NCI-H2196 treated with DMSO at 0.1 percent for 48 hours (cell line): ENCODE measurements at regions not wholly inside any gene's neighbourhood (a gene's known extent, or its start where the extent isn't known, plus 50 kb on each side); places are given as distances from the start of the nearest gene placed in this dataset.

Experiments used
- DNase-seq: peaks from one replicate; lab custom pipeline; 2025; ENCODE audit not compliant: unreplicated experiment; lab: John Stamatoyannopoulos, UW

DNA sequence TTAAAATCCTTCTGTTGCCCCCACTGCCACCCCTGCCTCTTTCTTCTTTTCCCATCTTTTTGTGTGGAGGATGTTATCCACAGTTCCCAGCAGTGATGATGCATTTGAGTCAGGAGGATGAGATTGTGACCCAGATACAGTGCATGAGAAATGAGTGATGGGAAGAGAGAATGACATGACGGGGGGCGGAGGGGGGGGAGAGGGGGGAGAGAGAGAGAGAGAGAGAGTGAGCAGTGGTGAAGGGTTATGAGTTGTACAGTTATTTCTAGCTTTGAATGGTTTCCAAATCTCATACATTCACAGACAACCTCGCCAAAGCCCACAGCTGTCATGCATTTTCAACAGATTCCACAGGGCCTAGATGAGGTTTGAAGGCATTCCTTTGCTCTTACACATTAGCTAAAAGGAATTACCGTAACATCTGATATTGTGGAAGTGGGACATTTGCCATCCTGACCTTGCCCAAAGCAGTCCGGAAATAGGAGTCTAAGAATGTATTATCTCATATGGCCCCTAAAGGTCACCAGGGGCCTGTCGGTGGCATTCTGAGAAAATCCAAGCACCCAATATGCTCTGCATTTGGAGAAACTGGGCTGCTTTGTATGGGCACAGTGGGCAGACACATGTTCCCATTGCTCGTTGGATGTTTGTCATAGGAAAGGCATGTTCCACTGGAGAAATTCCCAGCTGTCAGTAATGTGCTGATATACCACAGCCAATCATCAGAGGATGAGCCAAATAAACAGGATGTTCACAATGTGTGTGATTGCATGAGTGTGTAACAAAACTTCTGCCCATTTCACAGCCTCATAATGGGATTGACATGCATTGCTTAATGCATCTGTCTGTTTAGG, 435.8 kb downstream of the SPRY1 start:
- DNase-seq = no peak

DNA sequence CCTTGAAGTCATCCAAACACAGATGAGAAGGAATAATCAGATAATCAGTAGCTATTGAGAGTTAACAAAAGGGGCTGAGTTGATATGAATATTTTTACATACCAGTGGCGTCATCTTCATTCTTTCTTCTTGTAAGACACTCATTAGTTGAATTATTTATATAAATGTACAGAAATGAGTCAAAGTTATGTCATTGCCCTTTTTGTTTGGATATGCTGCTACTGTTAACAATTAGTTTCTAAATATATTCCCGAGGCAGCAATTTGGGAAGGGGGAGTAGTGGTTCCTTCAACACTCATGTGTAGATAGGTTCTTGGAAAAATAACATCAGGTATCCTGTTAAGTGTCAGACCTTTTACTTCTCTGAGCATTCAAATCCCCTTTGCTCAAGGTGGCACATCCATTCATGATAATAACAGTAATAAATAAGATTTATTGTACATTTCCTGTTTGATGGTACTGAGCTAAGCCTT, 436.6 kb downstream of the SPRY1 start:
- DNase-seq = no peak

DNA sequence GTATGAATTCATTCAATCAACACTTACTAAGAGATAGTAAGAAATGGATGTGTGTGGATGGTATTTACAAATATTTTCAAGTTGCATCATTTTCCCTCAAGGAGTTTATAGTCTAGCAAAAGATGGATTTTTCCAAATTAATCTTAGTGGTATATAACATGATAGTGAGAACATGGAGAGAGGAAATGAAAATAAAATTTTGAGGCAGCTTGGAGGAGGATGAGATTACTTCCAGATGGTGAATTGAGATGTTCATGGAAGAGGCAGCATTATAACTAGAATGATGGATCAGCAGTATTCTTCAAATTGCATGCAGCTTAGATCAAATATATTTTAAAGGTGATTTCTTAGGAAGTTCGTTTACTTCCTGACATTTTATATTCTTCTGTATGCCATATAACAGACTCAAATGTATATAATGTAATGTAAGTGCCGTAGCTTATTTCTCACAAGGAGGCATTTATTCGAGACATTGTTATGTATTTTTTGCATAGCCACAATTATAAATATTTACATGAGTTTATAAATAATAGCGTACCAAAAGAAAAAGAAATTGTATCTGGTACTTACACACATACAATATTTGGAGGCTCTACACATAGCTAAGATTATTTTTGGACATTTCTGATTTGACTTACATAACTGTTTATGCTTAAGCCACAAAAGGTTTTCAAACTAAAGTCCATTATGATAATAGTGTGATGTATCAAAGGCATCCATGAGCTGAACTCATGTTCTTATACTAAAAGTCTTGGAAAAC, 439.4 kb downstream of the SPRY1 start:
- no peak for DNase-seq

DNA sequence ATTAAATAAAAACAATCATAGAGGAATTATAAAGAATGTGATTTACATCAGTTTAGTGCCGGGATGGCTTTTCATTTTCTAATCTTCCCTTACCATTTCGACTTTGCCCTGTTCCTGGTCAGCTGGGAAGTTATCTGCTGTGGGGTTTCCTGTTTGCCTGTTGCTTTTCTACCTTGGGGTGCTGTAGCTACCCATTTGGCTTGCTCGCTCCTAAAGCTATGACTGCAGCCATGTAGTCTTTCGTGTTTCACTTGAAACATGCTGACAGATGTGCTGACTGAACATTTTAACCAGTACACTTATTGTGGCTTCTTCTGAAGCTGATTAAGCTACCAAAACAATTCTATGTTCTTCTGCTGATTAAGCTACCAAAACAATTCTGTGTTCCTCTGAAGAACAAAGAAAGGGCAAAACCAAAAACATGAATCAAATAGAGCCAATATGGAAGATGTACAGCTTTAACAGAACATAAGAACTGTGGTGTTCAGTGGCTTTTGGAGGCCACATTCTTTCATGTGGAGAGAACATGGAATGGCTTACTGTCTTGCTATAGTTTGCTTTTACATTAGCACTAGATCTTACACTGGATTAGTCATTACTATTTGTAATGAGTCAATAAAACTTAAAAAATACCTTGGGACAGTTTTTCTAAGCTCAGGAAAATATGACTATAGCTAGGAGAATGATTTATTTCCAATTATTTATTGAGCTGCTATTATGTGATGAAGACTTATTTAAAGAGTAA, 440.4 kb downstream of the SPRY1 start:
- DNase-seq = no peak

DNA sequence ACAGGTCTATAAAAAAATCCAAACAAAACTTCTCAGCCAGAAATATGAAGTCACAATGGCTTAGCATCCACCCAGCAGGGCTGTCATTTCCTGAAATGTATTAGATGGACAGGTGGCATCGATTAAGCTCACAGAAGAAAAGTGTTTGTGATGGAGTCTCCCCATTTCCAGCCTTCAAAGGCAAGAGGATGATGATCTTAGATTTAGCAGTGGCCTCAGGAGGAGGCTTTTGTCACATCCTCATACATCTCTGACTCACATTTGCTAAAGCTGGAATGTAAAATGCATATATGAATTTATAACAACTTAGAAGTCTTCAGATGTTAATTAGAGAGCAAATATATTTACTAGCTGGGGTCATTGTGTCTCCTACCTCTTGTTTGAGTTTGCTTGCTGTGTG, 441.9 kb downstream of the SPRY1 start:
- DNase-seq = no peak

DNA sequence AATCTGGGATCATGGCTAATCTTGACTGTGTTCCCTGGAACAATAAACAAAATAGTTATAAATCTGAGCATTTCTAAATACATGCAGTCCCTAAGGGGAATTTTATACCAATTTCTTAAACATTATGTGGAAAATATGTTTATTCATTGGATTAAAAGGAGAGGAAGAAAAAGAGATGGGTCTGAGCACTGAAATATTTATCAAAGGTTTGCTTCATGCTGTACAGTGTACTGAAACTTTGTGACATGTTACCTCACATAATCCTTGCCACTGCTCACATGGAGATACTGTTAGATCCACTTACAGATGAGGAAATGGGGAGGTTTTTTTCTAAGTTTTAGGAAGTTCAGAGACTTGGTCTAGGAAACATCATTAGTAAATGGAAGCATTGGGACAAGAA, 443.6 kb downstream of the SPRY1 start:
- no peak for DNase-seq

DNA sequence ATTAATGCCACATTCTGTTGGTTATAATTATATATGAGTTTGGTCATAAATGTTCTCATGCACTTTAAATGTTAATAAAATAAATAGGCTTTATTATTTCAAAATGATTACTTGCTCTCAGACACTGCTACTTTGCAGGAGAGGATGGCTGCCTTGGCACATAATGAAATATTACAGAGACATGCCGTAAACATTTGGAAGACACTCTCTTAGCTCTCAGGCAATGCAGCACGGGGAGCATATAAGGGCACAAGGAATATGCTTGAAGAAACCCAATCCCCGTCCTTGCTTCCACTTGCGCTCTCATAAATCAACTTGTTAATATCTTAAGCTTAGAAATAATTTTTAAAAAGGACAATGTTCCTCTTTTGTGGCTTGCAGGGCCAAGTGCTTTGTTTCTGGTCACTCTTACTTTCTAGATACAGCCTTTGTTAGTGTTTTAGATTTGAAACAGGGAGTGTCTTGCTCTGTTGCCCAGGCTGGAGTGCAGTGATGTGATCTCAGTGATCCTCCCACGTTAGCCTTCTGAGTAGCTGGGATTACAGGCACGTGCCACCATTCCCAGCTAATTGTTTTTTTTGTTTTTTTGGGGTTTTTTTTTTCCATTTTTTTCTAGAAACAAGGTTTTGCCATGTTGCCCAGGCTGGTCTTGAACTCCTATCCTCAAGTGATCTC, 445.0 kb downstream of the SPRY1 start:
- no peak for DNase-seq

DNA sequence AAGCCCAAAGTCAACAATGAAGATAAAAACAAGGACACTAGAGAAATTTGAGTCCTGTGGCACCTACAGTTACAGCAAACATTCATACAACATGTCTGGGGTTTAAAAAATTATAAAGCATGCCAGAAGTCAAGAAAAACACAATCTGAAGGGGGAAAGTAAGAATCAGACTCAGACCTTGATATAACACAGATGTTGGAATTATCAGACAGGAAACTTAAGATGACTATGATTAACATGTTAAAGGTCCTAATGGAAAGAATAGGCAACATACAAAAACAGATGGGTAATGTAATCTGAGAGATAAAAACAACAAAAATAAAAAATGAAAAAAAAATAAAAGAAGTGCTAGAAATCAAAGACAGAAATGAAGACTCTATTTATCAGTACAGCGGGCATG, 446.5 kb downstream of the SPRY1 start:
- DNase-seq = no peak

DNA sequence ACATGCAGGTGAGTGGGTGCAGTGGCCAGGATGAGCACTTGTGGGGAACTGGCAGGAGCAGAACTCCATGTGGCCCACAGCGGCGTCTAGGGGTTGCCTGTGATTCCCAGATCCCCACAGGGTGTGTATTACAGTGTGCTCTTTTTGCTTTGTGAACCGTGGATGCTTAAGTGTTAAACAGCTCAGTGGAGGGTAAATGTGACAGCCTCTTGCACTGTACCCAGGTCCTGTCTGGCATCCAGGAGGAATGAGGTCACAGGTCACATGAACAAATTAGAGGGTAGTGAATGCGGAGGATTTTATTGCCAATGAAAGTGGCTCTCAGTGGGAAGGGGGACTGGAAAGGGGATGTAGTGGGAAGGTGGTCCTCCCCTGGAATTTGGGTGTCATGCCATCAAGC, 447.8 kb downstream of the SPRY1 start:
- no peak for DNase-seq

DNA sequence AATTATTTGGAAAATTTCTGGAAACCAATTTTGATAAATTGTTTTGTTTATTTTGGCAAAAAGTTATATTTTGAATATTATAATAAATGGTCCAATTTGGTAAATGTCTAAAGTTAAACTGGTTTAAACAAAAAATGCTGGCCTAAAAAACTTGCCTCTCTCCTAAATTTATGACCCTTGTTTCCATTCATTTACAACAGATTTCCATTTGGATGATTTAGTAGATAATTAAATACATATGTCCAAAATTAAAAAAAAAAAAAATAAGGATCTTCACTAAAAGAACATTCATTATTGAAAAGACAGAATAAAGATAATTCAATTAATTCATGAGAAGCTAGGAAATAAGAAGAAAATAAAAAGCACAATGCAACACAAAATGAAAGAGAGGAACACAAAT, 449.5 kb downstream of the SPRY1 start:
- DNase-seq = no peak

DNA sequence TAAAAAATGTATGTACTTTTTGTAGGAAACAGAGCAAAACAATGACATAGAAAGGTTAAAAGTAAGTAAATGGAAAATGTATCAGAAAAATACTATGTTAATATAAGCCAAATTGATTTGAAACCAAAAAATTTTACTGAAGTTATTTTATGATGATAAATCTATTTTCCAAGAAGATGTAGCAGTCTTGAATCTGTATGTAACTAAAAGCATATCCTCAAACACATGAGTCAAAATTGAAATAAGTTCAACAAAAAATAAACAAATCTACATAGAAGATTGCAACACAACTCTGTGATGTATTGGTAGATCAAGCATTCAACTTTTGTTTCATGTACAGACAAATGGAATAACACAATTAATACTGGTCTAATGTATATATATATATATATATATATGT, 450.0 kb downstream of the SPRY1 start:
- no peak for DNase-seq

DNA sequence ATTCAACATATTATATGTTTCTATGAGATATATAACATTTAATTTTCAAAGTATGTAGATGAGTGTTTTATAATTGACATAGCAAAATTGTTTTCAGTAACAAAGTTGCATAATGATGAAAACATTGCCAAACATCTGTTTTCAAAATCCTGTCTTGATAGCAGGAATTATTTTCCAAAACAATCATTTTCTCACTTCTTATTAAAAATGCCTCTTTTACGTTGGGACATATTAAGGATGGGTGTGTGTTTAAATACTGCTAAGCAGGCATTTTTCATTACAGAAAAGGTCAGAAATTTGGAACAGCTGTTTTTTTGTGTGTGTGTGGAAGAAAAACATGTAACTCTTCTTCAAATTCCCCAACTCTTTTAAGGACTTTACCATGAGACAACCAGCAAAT, 452.0 kb downstream of the SPRY1 start:
- DNase-seq = no peak

DNA sequence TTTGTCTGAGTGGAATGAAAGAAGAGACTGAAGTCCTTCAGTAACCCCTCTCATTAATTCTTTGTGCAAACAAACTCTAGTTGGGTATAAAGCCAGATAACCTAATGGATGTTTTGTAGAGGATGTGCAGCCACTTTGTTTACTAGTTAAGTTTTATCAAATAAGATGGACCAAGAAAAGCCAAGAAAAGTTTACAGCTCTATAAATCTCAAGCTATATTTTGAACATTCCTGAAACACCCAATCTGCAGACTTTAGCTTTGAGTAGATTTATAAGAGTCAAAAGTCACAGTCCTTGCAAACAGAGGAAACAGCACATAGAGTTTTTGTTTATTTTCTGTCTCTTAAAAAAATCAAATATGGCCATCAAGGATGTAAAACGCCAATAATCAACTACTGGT, 452.9 kb downstream of the SPRY1 start:
- DNase-seq = no peak

DNA sequence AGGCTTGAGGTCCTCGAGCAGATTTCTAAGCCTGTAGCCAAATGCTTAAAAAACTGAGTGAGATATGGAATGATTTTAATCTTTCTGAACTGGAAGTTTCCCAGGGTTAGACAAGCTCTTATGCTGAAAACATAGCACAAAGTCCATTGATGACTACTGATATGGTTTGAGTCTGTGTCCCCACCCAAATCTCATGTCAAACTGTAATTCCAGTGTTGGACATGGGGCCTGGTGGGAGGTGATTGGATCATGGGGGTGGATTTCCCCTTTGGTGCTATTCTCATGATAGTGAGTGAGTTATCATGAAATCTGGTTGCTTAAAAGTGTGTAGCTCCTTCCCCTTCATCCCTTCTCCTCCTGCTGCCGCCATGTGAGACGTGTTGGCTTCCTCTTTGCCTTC, 454.9 kb downstream of the SPRY1 start:
- DNase-seq = no peak

DNA sequence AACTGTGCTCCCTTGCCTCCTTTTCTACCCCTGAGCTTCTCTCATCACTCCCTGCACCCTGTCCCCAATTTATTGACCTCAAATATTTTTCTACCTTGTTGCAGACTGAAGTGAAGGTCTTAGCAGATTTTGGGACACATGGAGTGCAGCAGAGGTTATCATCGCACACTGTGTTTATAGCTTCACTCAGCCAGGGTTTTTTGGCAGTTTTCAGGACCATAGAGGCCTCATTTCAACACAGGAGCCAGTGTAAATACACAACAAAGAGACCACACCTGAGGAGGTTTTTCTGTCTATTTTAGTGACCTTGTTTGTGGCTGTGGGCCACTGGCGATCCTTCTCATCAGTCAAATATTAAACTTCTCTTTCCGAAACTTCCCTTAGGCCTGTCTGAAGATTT, 457.1 kb downstream of the SPRY1 start:
- DNase-seq = no peak

DNA sequence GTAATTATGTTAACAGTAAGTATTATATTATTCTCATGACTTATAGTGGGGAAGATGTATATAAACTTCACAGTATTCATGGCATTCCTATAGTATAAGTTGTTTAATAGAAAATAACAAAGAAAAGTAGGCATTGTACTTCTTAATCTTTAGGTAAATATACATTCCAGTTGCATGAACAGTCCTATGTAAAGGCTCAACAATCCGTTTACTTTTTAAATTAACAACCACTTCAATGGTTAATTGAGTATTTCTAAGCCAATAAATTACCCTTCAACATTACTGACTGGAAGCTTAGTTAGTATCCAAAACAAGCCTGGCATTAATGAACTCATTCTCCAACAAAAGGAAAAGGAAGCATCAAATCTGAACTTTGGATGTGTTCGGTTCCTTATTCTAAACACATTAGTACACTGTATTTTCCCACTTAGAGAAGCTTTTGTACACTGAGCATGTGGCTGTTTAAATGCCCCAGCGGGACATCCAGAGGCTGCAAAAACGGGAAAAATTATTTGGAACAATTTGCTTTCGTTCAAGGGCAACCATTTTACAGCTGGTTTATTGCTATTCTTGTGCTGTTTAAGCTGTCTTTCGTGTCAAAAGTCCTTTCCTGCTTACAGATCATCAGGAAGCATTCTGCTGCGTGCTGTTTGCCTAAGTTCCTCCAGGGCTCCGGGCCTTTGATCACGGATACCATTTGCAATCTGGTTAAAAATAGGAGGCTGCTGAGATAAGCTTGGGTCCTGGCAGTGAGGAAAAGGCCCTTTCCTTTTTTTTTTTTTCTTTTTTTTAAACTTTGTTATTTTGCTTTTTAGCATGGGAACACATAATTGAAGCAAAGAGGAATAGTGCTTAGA, 460.3 kb downstream of the SPRY1 start:
- DNase-seq = no peak

DNA sequence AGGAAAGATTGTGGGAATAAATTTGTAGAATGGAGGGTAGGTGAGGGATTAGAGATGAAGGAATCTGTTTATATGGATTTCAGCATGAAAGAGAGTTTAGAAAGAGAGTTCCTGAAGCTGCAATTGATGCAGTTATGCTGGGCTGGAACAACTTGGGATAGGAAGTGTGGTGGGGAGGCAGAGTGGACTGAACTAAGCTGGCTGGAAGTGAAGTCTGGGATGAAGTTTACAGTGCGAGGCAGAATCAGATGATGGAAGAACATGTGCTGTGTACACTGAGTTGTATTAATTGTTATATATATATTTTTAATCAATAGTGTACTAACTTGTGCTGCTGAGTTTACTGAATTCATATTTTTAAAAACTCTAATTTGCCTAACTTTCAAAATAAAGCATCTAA, 461.9 kb downstream of the SPRY1 start:
- no peak for DNase-seq

DNA sequence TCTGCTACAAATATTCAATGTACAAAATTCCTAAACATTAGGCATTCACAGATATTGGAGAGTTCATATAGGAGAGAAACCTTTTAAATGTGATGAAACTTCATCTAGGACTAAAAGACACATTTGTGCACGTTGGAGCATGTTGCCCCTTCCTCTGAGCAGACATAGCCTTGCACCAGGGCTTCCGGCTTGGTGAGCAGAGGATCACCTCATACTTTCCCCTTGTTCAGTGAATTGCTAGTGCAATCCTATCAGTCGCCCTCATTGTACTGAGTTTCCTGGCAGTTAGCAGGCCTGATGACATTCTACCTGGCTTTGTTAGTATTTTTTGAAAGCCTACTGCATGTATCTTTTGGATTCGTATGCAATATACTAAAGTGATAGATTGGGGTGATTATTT, 466.2 kb downstream of the SPRY1 start:
- no peak for DNase-seq

DNA sequence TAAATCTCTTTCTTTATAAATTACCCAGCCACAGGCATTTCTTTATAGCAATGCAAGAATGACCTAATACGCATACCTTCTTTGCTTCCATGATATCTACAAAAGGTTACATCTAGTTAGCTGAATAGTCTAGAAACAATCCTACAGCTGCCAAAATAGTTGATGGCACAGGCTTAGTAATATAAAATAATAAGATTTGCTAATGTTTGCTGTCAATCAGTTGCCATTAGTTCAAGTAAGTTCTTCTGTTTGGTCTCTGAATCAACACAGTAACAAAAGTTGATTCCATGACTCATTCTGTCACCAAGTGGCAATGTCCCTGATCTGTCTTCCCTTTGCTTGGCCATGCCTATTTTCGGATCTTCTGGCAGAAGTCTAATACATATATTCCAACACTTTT, 470.2 kb downstream of the SPRY1 start:
- no peak for DNase-seq

DNA sequence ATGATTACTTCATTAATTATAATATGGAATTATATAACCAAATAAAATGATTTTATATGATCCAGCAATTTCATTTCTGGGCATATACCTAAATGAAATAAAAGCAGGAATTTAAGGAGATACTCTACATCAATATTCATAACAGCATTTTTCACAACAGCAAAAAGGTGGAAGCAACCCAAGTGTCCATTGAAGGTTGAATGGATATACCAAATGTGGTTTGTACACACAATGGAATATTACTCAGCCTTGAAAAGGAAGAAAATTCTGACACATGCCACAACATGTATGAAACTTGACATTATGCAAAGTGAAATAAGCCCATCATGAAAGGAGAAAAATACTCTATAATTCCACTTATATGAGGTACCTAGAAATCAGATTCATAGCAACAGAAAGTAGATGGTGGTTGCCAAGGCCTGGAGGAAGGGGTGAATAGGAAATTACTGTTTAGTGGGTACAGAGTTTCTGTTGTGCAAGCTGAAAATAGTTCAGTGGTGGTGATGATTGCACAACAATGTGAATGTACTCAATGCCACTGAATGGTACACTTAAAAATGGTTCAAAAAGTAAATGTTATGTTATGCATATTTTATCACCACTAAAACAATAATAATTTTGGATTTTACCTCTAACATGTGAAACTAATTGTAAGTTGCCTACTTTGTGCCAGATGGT, 471.5 kb downstream of the SPRY1 start:
- DNase-seq = no peak
